HG03025 (cell line): ENCODE measurements at regions not wholly inside any gene's neighbourhood (a gene's known extent, or its start where the extent isn't known, plus 50 kb on each side); places are given as distances from the start of the nearest gene placed in this dataset.

ENCODE experiments used
- ATAC-seq: cut with Tn5 transposase; IDR thresholded peaks from one replicate; pipeline ENCODE4 v1.9.1; 2021; ENCODE audit warnings: mild to moderate bottlenecking, moderate library complexity; ENCODE audit not compliant: unreplicated experiment, low FRiP score

GRCh38 chr2:103734911-103735310 is 973.1 kb downstream of the TMEM182 start:
- ATAC-seq, result no peak

GRCh38 chr2:103738108-103738507 is 976.3 kb downstream of the TMEM182 start:
- ATAC-seq, result no peak

- ATAC-seq, result no peak
Observed at GRCh38 chr2:103738606-103739005, 976.8 kb downstream of the TMEM182 start.

DNA sequence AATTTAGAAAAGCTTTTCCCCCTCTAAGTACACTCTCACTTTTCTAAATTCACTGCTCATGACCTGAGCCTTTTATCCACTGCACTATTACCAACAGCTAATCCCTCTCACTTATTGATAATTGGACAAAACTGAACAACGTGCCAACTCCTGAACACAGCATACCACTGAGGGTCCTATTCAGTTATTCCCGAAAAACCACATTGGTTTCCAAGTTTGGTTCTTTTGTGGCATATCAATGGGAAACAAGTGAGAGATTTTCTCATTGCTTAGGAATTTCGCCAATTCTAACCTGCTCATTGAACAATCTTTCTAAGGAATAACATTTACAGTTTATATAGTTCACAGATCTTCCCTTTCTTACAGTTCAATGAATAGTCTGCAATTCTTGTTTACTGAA is 977.4 kb downstream of the TMEM182 start:
- ATAC-seq, result no peak

- ATAC-seq, result no peak
Observed at GRCh38 chr2:103739921-103740320, 978.1 kb downstream of the TMEM182 start.

DNA sequence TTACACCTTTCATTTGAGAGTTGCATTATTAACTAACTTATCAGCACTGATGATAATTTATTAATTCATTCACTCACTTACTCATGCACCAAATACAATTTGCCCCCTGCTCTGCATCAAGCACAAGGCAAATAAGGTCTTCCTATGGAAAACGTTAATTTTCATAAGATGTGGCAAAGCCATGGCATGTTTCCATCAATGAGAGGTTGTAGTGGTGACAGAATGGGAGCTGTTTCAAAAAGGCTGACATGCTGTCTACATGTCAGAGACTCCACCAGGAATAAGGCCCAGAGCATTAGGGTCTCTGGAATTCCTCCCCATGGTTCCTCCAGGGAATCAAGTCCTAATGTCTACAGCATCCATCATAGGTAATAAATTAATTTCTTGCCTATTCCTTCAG is 978.8 kb downstream of the TMEM182 start:
- no peak for ATAC-seq

- no peak for ATAC-seq
Observed at GRCh38 chr2:103743195-103743594, 981.4 kb downstream of the TMEM182 start.

GRCh38 chr2:103754530-103754929 is 992.7 kb downstream of the TMEM182 start:
- no peak for ATAC-seq

DNA sequence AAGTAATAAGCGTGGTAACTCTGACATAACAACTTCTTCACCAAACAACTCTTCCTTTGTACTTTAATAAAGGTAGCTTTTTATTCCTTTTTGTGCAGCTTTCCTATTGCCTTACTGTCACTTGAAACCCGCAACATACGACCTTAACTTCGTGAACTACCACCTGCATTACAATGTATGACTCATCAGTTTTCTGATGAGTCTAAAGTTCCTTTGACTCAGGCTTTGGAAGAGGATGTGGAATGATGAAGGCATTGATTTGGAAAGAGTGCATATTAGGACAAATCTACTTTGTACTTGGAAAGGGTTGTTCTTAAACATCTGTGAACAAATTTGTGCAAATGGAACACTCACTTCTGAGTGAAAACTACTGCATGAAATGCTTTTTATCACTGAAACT is 1012.1 kb downstream of the TMEM182 start:
- ATAC-seq, result no peak

- ATAC-seq, result no peak
Observed at GRCh38 chr2:103780088-103780702, 1018.4 kb downstream of the TMEM182 start.

DNA sequence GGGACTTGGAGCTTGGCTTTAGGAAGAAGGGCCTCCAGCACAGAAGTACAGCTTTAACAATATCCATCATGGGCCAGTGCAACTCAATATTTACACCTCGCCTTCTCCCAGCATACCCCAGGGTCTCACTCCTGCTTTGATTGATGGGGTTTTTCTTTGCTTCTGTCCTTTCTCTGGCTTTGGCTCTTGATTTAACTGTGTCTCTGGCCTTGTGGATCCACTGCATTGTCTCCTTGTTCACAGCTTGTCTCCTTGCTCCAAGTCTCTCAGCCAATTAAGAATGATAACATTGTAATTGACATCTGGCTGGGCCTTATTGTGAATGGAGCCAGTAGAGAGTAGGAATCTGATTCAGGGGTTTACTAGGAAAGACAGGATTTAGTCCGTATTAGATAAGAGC is 1019.5 kb downstream of the TMEM182 start:
- ATAC-seq, result no peak

- ATAC-seq, result no peak
Observed at GRCh38 chr2:103784261-103784660, 1022.4 kb downstream of the TMEM182 start.

DNA sequence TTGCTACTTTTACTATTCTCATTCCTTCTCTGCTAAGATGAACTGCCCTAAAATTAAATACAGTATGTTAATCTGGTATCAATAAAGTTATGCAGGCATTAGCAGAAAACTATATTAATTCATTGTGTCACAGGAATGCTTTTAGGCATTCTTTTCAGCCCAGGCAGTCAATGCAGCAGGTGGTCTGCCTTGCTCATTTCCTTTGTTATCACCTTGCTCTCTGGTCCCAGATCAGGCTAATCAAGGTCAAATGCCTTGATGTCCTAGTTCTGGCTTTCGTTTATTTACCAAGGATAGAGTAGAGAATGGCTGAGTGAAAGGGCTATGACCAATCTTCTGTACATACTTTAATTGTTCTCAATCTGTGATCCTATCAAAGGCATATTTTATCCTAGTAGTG is 1023.6 kb downstream of the TMEM182 start:
- no peak for ATAC-seq

DNA sequence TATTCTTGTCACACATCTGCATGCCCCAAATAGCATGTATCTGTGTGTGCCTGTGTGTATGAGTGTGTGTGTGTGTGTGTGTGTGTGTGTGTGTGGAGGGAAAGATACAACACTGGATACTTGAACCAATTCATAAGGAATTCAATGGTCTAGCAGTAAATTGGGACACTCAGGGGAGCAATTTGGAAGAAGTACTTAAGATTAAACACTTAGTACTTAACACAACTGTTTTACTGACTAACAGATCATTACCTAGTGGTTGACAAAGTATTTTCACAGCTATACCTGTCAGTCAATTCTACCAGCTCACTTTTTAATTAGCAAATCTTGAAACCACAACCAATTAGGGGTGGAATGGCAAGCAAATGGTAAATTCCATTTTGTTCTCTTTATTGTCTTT is 1024.1 kb downstream of the TMEM182 start:
- ATAC-seq, result no peak

DNA sequence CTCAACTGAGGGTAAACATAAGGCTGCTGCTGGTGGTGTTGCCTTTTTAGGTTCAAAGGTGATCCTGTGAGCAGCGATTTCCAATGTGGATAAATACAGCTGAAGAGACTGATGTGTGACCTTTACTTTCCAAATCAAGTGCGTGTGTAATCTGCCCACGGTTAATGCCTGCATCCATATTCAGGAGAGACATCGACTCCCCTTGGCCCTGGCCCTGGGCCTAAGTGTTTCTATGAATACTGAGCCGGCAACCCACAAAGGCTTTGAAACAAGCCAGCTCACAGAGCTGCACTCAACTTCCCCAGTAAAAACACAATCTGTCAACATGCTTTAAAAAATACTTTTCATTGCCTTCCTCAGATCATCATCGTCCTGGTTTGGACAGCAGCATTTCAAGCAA is 1026.6 kb downstream of the TMEM182 start:
- no peak for ATAC-seq

DNA sequence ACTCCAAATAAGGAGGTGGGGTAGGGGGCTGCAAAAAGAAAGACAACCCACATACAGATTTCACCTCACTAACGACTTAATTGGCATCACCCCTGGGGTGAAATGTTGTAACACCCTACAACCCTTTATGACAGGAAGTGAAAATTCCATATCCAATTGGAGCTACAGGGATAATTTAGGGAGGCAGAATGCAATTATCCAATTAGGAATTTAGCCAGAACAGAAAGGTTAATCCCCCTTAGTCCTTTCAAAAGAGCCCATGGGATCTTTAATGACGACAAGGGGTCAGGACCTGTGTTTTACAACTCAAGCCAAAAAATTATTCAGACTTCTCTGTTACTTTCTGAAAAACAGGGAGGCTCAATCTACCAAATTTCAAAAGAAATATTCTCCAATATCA is 1027.1 kb downstream of the TMEM182 start:
- ATAC-seq, result no peak

DNA sequence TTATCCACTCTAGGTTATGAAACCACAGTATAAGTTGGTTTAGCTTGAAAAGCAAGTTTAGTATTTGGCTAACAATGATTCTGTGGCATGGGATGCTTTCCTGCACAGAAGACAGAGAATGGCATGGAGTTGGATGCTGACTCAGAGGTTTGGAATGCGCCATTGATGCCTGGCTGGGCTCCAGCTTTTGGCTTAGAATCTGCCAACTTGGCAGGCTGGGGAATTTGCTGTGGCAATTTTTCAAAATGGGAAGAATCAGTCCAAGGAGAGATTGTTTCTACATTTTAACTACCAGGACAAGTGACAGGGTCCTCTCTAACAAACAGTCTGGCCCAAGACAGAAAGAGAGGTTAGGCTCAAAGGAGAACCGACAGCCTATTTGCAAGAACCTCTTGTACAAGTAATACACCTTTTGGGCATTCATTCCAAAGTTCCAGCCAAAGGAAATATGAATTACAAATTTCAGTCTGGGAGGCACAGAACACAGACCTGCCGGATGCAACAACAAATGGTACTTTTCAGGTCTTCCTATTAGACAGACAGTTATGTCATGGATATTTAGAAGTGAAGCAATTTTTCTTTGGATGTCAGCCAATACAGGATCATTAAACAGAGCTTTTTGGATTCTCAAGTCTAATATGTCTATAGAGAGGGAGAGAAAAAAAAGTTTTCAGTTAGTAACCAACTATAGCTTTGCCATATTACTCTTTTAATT is 1027.7 kb downstream of the TMEM182 start:
- no peak for ATAC-seq

DNA sequence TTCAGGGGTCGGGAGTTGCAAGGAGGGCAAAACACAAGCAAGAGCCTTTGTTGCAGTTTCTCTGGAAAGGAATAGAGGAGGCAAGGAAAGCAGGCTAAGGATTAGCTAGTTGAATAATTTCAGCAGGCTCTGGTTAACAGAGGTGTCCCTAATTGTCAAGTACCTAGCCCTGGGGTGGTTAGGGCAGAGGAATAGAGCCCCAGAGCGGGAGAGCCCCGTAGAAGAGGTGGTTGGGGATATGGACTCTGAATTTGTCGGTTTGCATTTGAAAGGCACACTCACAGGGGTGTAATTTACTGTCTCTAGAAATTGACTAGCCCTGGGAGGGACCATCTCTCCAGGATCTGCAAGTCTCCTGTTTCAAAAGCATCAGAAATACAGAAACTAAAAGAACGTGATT is 1030.2 kb downstream of the TMEM182 start:
- no peak for ATAC-seq

DNA sequence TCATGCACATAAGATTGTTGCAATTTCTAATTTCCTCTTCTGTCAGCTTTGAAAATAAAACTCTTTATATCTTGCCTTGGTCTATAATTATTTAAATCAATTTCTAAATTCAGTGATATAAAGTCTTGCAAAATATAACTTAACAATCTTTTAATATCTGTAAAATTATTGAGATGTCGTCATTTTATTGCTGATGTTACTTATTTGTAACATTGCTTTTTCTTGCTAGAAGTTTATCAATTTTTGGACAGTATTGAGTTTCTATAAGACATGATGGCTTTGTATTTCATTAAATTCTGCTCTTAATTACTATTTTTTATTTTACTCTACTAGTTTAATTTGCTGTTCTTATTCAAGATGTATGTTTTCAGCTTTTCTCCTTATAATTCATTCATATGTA is 1036.5 kb downstream of the TMEM182 start:
- no peak for ATAC-seq

GRCh38 chr2:103804013-103804412 is 1042.2 kb downstream of the TMEM182 start:
- no peak for ATAC-seq

DNA sequence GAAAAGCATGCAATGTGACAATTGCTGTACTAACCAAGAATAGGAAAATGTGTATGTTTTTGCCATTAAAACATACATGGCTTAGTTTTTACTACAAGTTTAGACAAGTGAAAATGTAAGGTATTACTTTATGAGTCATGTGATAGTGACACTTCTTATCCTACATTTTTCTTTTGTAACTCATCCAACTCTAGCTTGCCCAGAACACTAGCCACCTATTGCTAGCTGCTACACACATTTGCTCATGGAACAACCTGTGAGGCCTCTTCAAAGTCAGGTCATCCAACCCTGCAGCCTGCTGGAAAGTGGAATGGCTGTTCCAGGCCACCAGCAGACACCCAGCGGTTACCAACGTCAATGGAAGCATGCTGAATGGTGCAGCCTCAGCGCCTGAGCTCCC is 1043.9 kb downstream of the TMEM182 start:
- ATAC-seq, result no peak

- no peak for ATAC-seq
Observed at GRCh38 chr2:103808814-103809213, 1045.1 kb upstream of the POU3F3 start.
